Thyroid gland (tissue), 4 donors: ENCODE measurements at regions not wholly inside any gene's neighbourhood (a gene's known extent, or its start where the extent isn't known, plus 50 kb on each side); places are given as distances from the start of the nearest gene placed in this dataset.

Experiments
- POLR2A ChIP-seq, 2 donors: fragments of 450-650 bp; IDR thresholded peaks; one replicate each; pipeline ENCODE4 v1.6.1; 2017; ENCODE audit warnings: antibody characterized with exemption in 2 of 2, mild to moderate bottlenecking in 2 of 2, moderate library complexity in 1 of 2
- TF ChIP-seq, protein P1 (sequence below), 6 experiments: fragments of 200-600 bp in 3 of 6; fragments of 450-650 bp in 3 of 6; sonication (generic) in 3 of 6; IDR thresholded peaks; one replicate each; pipeline ENCODE4 v1.5.1; 2016 to 2019; ENCODE audit warnings: antibody characterized with exemption in 6 of 6, mild to moderate bottlenecking in 2 of 6, inconsistent platforms in 1 of 6, moderate library complexity in 1 of 6

DNA sequence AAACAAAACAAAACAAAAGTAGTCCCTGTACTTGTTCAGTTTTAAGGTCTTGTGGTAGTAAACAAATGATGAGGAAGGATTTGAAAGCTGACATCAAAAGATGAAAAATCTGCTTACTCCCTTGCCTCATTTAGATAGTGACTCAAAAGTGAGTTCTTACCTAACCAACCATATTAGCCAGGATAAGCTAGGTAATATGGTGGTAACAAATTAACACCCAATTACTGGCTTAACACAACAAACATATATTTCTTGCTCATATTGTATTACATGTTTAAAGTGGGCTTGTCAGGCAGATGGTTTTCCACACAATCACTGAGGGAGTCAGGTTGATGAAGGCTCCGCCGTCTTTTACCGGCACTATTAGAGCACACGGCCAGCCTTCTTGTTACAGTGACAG is 189.7 kb downstream of the PPARGC1A start:
- TF ChIP-seq, protein P1, sequence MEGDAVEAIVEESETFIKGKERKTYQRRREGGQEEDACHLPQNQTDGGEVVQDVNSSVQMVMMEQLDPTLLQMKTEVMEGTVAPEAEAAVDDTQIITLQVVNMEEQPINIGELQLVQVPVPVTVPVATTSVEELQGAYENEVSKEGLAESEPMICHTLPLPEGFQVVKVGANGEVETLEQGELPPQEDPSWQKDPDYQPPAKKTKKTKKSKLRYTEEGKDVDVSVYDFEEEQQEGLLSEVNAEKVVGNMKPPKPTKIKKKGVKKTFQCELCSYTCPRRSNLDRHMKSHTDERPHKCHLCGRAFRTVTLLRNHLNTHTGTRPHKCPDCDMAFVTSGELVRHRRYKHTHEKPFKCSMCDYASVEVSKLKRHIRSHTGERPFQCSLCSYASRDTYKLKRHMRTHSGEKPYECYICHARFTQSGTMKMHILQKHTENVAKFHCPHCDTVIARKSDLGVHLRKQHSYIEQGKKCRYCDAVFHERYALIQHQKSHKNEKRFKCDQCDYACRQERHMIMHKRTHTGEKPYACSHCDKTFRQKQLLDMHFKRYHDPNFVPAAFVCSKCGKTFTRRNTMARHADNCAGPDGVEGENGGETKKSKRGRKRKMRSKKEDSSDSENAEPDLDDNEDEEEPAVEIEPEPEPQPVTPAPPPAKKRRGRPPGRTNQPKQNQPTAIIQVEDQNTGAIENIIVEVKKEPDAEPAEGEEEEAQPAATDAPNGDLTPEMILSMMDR (IDR thresholded peaks at IDR 0.05), result no peak
- TF ChIP-seq POLR2A (IDR thresholded peaks at IDR 0.05), result no peak
